ENCODE measurements at regions not wholly inside any gene's neighbourhood (a gene's known extent, or its start where the extent isn't known, plus 50 kb on each side); places are given as distances from the start of the nearest gene placed in this dataset.
A peak's percentile ranks its signal among the peaks of the same experiment; 100 is the strongest.

DNA sequence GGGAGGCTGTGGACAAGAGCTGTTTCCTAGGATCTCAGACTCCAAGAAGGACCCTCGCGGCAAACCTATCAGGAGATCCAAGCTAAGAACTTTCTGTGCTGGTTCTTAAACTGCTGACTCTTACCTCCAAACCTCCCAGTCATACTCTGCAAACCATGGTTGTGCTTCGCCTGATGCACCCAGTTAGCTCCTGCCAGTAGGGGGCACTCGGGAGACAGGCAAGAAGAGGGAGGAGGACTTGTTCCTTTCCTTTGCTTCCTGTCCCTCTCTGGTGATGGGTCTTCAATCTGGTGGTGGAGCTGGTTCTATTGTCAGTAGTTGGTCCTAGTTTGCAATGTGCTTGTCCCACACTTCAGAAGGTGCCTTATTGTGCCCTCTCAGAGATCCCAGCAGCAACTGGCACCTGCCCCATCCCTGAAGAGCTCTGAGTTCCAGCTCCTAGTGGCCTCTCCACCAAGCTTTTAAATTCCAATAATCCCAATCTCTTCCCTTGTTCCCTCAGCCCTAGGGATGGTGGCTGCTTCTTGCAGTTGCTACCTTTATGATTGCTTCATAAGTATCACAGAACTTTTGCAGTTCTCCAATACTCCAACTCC lies 113.5 kb upstream of the RPL38 start:
- Histone ChIP-seq H3K4me1 (ENCODE audit: control insufficient read depth in 5 of 5, insufficient read depth in 5 of 5, low read length in 5 of 5) (peaks cover 0 to 6% (median 0%) of the 10 kb centered on the region in 5 donors), H3K27ac (ENCODE audit: low read depth in 1 of 2, low read length in 1 of 2) (no peak overlapping the region), H3K9me3 (ENCODE audit: control insufficient read depth in 4 of 4, insufficient read depth in 3 of 4, low read length in 3 of 4) (peaks cover 0 to 7% (median 0%) of the 10 kb centered on the region in 4 donors), H3K27me3 (ENCODE audit: control insufficient read depth in 3 of 3, insufficient read depth in 3 of 3, low read length in 2 of 3) (no peaks in the 10 kb centered on the region), H3K4me3 (no peak overlapping the region), H3K36me3 (ENCODE audit: control insufficient read depth in 4 of 4, insufficient read depth in 4 of 4, low read length in 4 of 4) (no peaks in the 10 kb centered on the region), H3K9ac (ENCODE audit: insufficient read depth in 1 of 2, low read length in 2 of 2) (no peak overlapping the region)
- DNase-seq (peak in 2 of 3 donors; percentile 17 to 42), ATAC-seq (ENCODE audit: insufficient read depth, low FRiP score) (no peak)
- WGBS, 2 donors, result 31 to 39% methylated on average over 4 of the region's 4 CpGs
- TF ChIP-seq, protein P1, sequence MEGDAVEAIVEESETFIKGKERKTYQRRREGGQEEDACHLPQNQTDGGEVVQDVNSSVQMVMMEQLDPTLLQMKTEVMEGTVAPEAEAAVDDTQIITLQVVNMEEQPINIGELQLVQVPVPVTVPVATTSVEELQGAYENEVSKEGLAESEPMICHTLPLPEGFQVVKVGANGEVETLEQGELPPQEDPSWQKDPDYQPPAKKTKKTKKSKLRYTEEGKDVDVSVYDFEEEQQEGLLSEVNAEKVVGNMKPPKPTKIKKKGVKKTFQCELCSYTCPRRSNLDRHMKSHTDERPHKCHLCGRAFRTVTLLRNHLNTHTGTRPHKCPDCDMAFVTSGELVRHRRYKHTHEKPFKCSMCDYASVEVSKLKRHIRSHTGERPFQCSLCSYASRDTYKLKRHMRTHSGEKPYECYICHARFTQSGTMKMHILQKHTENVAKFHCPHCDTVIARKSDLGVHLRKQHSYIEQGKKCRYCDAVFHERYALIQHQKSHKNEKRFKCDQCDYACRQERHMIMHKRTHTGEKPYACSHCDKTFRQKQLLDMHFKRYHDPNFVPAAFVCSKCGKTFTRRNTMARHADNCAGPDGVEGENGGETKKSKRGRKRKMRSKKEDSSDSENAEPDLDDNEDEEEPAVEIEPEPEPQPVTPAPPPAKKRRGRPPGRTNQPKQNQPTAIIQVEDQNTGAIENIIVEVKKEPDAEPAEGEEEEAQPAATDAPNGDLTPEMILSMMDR (IDR thresholded peaks at IDR 0.05; ENCODE audit: control extremely low read depth, extremely low read depth), result peak; percentile 20

DNA sequence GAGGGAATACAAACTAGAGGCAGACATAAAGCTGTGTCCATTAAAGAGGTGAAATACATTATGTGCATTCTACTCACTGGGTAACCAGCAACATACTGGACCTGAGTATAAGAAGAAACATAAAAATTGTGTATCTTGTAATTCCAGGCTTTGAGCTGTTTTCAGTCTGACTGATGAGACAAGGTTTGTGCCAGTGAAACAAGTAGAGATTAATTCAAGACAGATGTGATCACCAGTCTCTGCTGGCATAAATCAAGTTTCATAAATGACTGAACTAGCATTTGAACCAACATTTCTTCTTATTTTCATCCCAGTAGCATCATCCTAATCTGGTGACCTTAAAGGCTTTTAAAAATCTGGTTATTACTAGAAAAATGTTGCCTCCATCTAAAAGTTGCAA lies 108.8 kb upstream of the RPL38 start:
- ATAC-seq (ENCODE audit: insufficient read depth, low FRiP score) (no peak), DNase-seq (no peak)
- peaks cover 0 to 5% (median 0%) of the 10 kb centered on the region in 3 donors for H3K27me3 ChIP-seq (ENCODE audit: control insufficient read depth in 3 of 3, insufficient read depth in 3 of 3, low read length in 2 of 3)
- H3K9me3 ChIP-seq (ENCODE audit: control insufficient read depth in 4 of 4, insufficient read depth in 3 of 4, low read length in 3 of 4), result peaks cover 0 to 6% (median 0%) of the 10 kb centered on the region in 4 donors
- no peak overlapping the region for H3K9ac ChIP-seq (ENCODE audit: insufficient read depth in 1 of 2, low read length in 2 of 2)
- H3K27ac ChIP-seq (ENCODE audit: low read depth in 1 of 2, low read length in 1 of 2), result no peak overlapping the region
- TF ChIP-seq, protein P1 (IDR thresholded peaks at IDR 0.05; ENCODE audit: control extremely low read depth, extremely low read depth), result no peak
- no peak overlapping the region for H3K4me3 ChIP-seq
- H3K4me1 ChIP-seq (ENCODE audit: control insufficient read depth in 5 of 5, insufficient read depth in 5 of 5, low read length in 5 of 5), result no peaks in the 10 kb centered on the region
- H3K36me3 ChIP-seq (ENCODE audit: control insufficient read depth in 4 of 4, insufficient read depth in 4 of 4, low read length in 4 of 4), result no peaks in the 10 kb centered on the region

DNA sequence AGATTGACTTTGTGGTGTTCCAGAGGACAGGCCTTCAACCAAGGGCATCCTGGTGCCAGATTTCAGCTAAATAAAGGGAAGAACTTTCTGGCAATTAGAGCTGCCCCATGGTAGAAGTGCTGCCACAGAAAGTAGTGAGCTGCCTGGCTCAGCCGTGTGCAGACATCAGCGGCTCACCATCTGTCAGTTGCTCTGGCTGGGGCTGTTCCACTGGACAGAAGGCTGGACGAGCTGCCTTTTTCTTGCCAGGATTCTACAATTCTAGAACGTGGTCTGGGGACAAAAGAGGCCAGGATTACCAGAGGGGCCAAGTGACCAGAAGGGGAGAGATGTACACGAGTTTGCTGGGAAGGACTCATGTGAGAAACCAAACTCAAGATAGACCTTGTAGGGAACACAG lies 107.0 kb upstream of the RPL38 start:
- ATAC-seq (ENCODE audit: insufficient read depth, low FRiP score), result no peak
- WGBS, 2 donors, result 70 to 85% methylated on average over 5 of the region's 5 CpGs
- Histone ChIP-seq H3K9me3 (ENCODE audit: control insufficient read depth in 4 of 4, insufficient read depth in 3 of 4, low read length in 3 of 4) (peaks cover 0 to 8% (median 0%) of the 10 kb centered on the region in 4 donors), H3K4me1 (ENCODE audit: control insufficient read depth in 5 of 5, insufficient read depth in 5 of 5, low read length in 5 of 5) (no peaks in the 10 kb centered on the region), H3K27me3 (ENCODE audit: control insufficient read depth in 3 of 3, insufficient read depth in 3 of 3, low read length in 2 of 3) (peaks cover 0 to 5% (median 0%) of the 10 kb centered on the region in 3 donors), H3K27ac (ENCODE audit: low read depth in 1 of 2, low read length in 1 of 2) (no peak overlapping the region), H3K9ac (ENCODE audit: insufficient read depth in 1 of 2, low read length in 2 of 2) (no peak overlapping the region), H3K36me3 (ENCODE audit: control insufficient read depth in 4 of 4, insufficient read depth in 4 of 4, low read length in 4 of 4) (no peaks in the 10 kb centered on the region), H3K4me3 (no peak overlapping the region)
- TF ChIP-seq, protein P1 (IDR thresholded peaks at IDR 0.05; ENCODE audit: control extremely low read depth, extremely low read depth), result no peak
- DNase-seq, result no peak

Measured in lung (tissue), 11 donors.